Astrocyte (in vitro differentiated cells and primary cell): ENCODE measurements at regions not wholly inside any gene's neighbourhood (a gene's known extent, or its start where the extent isn't known, plus 50 kb on each side); places are given as distances from the start of the nearest gene placed in this dataset.

Experiments
- DNase-seq: peaks from one replicate; pipeline ENCODE4 v3.0.0-alpha.2; 2010; ENCODE audit warnings: low read depth
- FAIRE-seq: peaks from 2 replicates; lab custom pipeline; 2011; peaks lifted over from hg19 to GRCh38; lab: Jason Lieb, UNC
- H2AFZ ChIP-seq: 2 replicates; pipeline ENCODE4 v1.6.0; 2012; ENCODE audit warnings: low read depth, low read length, inconsistent platforms
- H3K27ac ChIP-seq: 2 replicates; pipeline ENCODE4 v1.5.1; 2011; ENCODE audit warnings: low read depth, low read length, inconsistent platforms
- H3K27me3 ChIP-seq: 2 replicates; pipeline ENCODE4 v1.6.0; 2011; ENCODE audit warnings: low read length, inconsistent platforms; ENCODE audit not compliant: insufficient read depth
- H3K36me3 ChIP-seq: 2 replicates; pipeline ENCODE4 v1.5.1; 2011; ENCODE audit warnings: low read length, inconsistent platforms; ENCODE audit not compliant: insufficient read depth
- H3K4me1 ChIP-seq: 2 replicates; pipeline ENCODE4 v1.5.1; 2011; ENCODE audit warnings: low read length, inconsistent platforms; ENCODE audit not compliant: insufficient read depth
- H3K4me2 ChIP-seq: 2 replicates; pipeline ENCODE4 v1.6.0; 2012; ENCODE audit warnings: low read length, inconsistent platforms
- H3K4me3 ChIP-seq: 2 replicates; pipeline ENCODE4 v1.5.1; 2011; ENCODE audit warnings: low read depth, mild to moderate bottlenecking, low read length, inconsistent platforms; ENCODE audit not compliant: insufficient read depth
- H3K79me2 ChIP-seq: 2 replicates; pipeline ENCODE4 v1.6.0; 2012; ENCODE audit warnings: mild to moderate bottlenecking, low read length, inconsistent platforms; ENCODE audit not compliant: insufficient read depth
- H3K9ac ChIP-seq: 2 replicates; pipeline ENCODE4 v1.6.0; 2012; ENCODE audit warnings: mild to moderate bottlenecking, low read length, inconsistent platforms
- H3K9me3 ChIP-seq: 2 replicates; pipeline ENCODE4 v1.5.1; 2012; ENCODE audit warnings: low read depth, mild to moderate bottlenecking, low read length, inconsistent platforms; ENCODE audit not compliant: insufficient read depth
- H4K20me1 ChIP-seq: 2 replicates; pipeline ENCODE4 v1.6.0; 2012; ENCODE audit warnings: low read length, inconsistent platforms; ENCODE audit not compliant: insufficient read depth
- H3K27ac Mint-ChIP-seq: one replicate; pipeline ENCODE4 v1.8.0; 2021; ENCODE audit warnings: mild to moderate bottlenecking, mixed read lengths; ENCODE audit not compliant: unreplicated experiment
- H3K27me3 Mint-ChIP-seq: one replicate; pipeline ENCODE4 v1.8.0; 2021; ENCODE audit warnings: low read depth, mixed read lengths; ENCODE audit not compliant: unreplicated experiment
- H3K36me3 Mint-ChIP-seq: one replicate; pipeline ENCODE4 v1.8.0; 2021; ENCODE audit warnings: low read depth, mixed read lengths; ENCODE audit not compliant: unreplicated experiment
- H3K4me1 Mint-ChIP-seq: one replicate; pipeline ENCODE4 v1.8.0; 2021; ENCODE audit warnings: low read depth, mixed read lengths; ENCODE audit not compliant: unreplicated experiment
- H3K4me3 Mint-ChIP-seq: one replicate; pipeline ENCODE4 v1.8.0; 2021; ENCODE audit warnings: mild to moderate bottlenecking, moderate library complexity, mixed read lengths; ENCODE audit not compliant: unreplicated experiment
- H3K9me3 Mint-ChIP-seq: one replicate; pipeline ENCODE4 v1.8.0; 2021; ENCODE audit warnings: mild to moderate bottlenecking, mixed read lengths; ENCODE audit not compliant: unreplicated experiment
- CTCF ChIP-seq: IDR thresholded peaks from 2 replicates; pipeline ENCODE4 v1.5.1; 2011; ENCODE audit warnings: low read depth, mild to moderate bottlenecking, inconsistent platforms, low read length, moderate library complexity; ENCODE audit not compliant: insufficient read depth
- EZH2 ChIP-seq: IDR thresholded peaks from 2 replicates; pipeline ENCODE4 v1.6.1; 2012; ENCODE audit warnings: mild to moderate bottlenecking, low read length, inconsistent platforms; ENCODE audit not compliant: insufficient read depth

DNA sequence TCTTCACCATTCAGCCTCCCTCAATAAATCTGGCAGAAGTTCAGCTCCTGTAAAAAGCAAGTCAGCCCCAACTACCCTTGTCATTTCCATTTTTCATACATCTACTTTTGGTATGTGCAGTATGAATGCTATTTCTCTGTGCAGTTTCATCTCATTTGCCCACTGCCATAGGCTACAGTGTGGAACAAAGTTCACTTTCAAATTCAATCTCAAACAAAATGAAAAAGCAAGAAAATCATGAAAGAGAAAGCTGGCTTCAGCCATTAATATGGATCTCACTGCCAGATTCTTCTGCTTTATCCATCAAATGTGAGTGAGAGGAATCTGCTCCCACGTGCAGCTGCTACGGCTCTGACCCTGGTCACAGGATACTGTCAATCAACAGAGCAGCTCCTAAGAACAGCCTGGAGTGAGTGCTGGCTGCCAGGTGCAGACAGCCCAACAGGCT is 494.2 kb downstream of the ZNF608 start:
- no peaks in the 10 kb centered on the region for H3K4me1 ChIP-seq
- no peak overlapping the region for H3K27ac ChIP-seq
- H3K9ac ChIP-seq: no peak overlapping the region
- H3K4me2 ChIP-seq: no peak overlapping the region
- H3K9me3 ChIP-seq: no peaks in the 10 kb centered on the region
- Mint-ChIP-seq H3K4me1 (peaks cover 9% of the 10 kb centered on the region), H3K9me3 (peaks cover 10% of the 10 kb centered on the region), H3K4me3 (no peak overlapping the region), H3K27me3 (no peaks in the 10 kb centered on the region), H3K27ac (no peak overlapping the region), H3K36me3 (no peaks in the 10 kb centered on the region)
- H3K79me2 ChIP-seq: no peaks in the 10 kb centered on the region
- H3K4me3 ChIP-seq: no peak overlapping the region
- no peaks in the 10 kb centered on the region for H4K20me1 ChIP-seq
- TF ChIP-seq CTCF (no peak), EZH2 (no peak)
- H2AFZ ChIP-seq: no peak overlapping the region
- H3K27me3 ChIP-seq: no peaks in the 10 kb centered on the region
- FAIRE-seq (no peak), DNase-seq (peak; percentile 28)
- H3K36me3 ChIP-seq: no peaks in the 10 kb centered on the region

- FAIRE-seq (no peak), DNase-seq (no peak)
- H2AFZ ChIP-seq: no peak overlapping the region
- no peaks in the 10 kb centered on the region for H3K4me1 Mint-ChIP-seq
- H3K27ac Mint-ChIP-seq: no peak overlapping the region
- H3K9me3 ChIP-seq: no peaks in the 10 kb centered on the region
- no peak overlapping the region for H3K9ac ChIP-seq
- H3K27me3 Mint-ChIP-seq: no peaks in the 10 kb centered on the region
- no peak overlapping the region for H3K4me3 Mint-ChIP-seq
- no peaks in the 10 kb centered on the region for H3K27me3 ChIP-seq
- no peak overlapping the region for H3K27ac ChIP-seq
- H3K4me2 ChIP-seq: no peak overlapping the region
- no peaks in the 10 kb centered on the region for H4K20me1 ChIP-seq
- H3K4me3 ChIP-seq: no peak overlapping the region
- TF ChIP-seq CTCF (no peak), EZH2 (no peak)
- no peaks in the 10 kb centered on the region for H3K36me3 Mint-ChIP-seq
- H3K9me3 Mint-ChIP-seq: peaks cover 30% of the 10 kb centered on the region
- H3K79me2 ChIP-seq: no peaks in the 10 kb centered on the region
- H3K36me3 ChIP-seq: no peaks in the 10 kb centered on the region
- H3K4me1 ChIP-seq: no peaks in the 10 kb centered on the region
These were observed 501.2 kb downstream of the ZNF608 start for GRCh38 chr5:124245276-124245675.

DNA sequence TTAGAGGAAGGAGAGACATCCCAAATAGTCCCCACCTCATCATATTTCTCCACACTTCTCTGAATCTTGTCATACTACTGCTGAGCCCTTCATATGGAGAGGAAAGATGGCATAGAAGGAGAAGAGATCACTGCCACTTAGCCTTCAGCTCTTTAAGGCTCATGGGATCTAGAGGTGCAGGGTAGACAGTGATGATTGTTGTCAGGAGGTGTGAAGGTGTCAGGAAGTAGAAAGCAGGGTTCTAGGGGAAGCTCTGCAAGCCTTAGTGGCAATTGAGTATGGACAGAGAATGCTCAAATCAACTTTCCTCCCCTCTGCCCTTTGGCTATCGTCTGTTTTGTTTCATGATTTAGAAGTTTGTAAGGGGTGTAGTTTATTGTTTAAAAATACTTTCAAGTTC is 505.7 kb downstream of the ZNF608 start:
- H3K27me3 ChIP-seq: no peaks in the 10 kb centered on the region
- H3K4me3 ChIP-seq: no peak overlapping the region
- H3K4me1 ChIP-seq: no peaks in the 10 kb centered on the region
- H3K36me3 ChIP-seq: no peaks in the 10 kb centered on the region
- no peaks in the 10 kb centered on the region for H4K20me1 ChIP-seq
- no peak overlapping the region for H2AFZ ChIP-seq
- Mint-ChIP-seq H3K27ac (no peak overlapping the region), H3K9me3 (peaks cover 27% of the 10 kb centered on the region), H3K4me1 (no peaks in the 10 kb centered on the region), H3K27me3 (no peaks in the 10 kb centered on the region), H3K36me3 (peaks cover 3% of the 10 kb centered on the region), H3K4me3 (no peak overlapping the region)
- no peak for DNase-seq
- no peaks in the 10 kb centered on the region for H3K79me2 ChIP-seq
- no peak overlapping the region for H3K4me2 ChIP-seq
- no peak overlapping the region for H3K27ac ChIP-seq
- H3K9me3 ChIP-seq: peaks cover 6% of the 10 kb centered on the region
- H3K9ac ChIP-seq: no peak overlapping the region
- FAIRE-seq: no peak
- no peak for TF ChIP-seq CTCF
- TF ChIP-seq EZH2: no peak
